HFFc6 (cell line): ENCODE measurements at regions not wholly inside any gene's neighbourhood (a gene's known extent, or its start where the extent isn't known, plus 50 kb on each side); places are given as distances from the start of the nearest gene placed in this dataset.
"Not testable (repeated sequence)": the region's sequence is repeated elsewhere in the genome, so short reads cannot be mapped to it uniquely, and the experiment has no call there.

Source experiments
- DNase-seq: peaks from one replicate; pipeline ENCODE4 v3.0.0-alpha.2; 2018
- H3K27ac Mint-ChIP-seq: 2 replicates; pipeline ENCODE4 v1.8.0; 2020; ENCODE audit warnings: mild to moderate bottlenecking, mixed read lengths
- H3K27me3 Mint-ChIP-seq: 2 replicates; pipeline ENCODE4 v1.8.0; 2021; ENCODE audit warnings: mild to moderate bottlenecking, moderate library complexity, mixed read lengths; ENCODE audit not compliant: insufficient read depth
- H3K36me3 Mint-ChIP-seq: 2 replicates; pipeline ENCODE4 v1.8.0; 2021; ENCODE audit warnings: low read depth, mixed read lengths
- H3K4me1 Mint-ChIP-seq: 2 replicates; pipeline ENCODE4 v1.8.0; 2020; ENCODE audit warnings: low read depth, mixed read lengths
- H3K4me3 Mint-ChIP-seq: 2 replicates; pipeline ENCODE4 v1.8.0; 2020; ENCODE audit warnings: mild to moderate bottlenecking, moderate library complexity, mixed read lengths
- H3K9me3 Mint-ChIP-seq: 2 replicates; pipeline ENCODE4 v1.8.0; 2020; ENCODE audit warnings: mild to moderate bottlenecking, mixed read lengths
- CTCF ChIP-seq: fragments of 200-600 bp; sonication (generic); IDR thresholded peaks from 2 replicates; pipeline ENCODE4 v1.5.0; 2021; ENCODE audit warnings: antibody characterized with exemption, mild to moderate bottlenecking

- no peak for TF ChIP-seq CTCF
- H3K9me3 Mint-ChIP-seq, result peaks cover 19% of the 10 kb centered on the region
- no peak overlapping the region for H3K27ac Mint-ChIP-seq
- H3K27me3 Mint-ChIP-seq, result no peaks in the 10 kb centered on the region; the same call in 1 of the 2 replicates
- no peak for DNase-seq
- no peaks in the 10 kb centered on the region for H3K4me1 Mint-ChIP-seq
- H3K36me3 Mint-ChIP-seq, result no peaks in the 10 kb centered on the region
- no peak overlapping the region for H3K4me3 Mint-ChIP-seq
Measured at GRCh38 chr5:163318707-163319106, 118.7 kb upstream of the CCNG1 start.

- H3K4me3 Mint-ChIP-seq, result no peak overlapping the region
Measured at GRCh38 chr5:163321511-163321910, 115.9 kb upstream of the CCNG1 start.

GRCh38 chr5:163330723-163331668, 106.4 kb upstream of the CCNG1 start:
- no peak for DNase-seq
- Mint-ChIP-seq H3K36me3 (no peaks in the 10 kb centered on the region), H3K27ac (no peak overlapping the region), H3K4me3 (no peak overlapping the region), H3K27me3 (no peaks in the 10 kb centered on the region; the same call in 1 of the 2 replicates), H3K9me3 (no peaks in the 10 kb centered on the region; the same call in 1 of the 2 replicates), H3K4me1 (no peaks in the 10 kb centered on the region)
- no peak for TF ChIP-seq CTCF

More at GRCh38 chr5:163321511-163321910, 115.9 kb upstream of the CCNG1 start:
- Mint-ChIP-seq H3K36me3 (no peaks in the 10 kb centered on the region), H3K4me1 (no peaks in the 10 kb centered on the region), H3K9me3 (peaks cover 16% of the 10 kb centered on the region), H3K27me3 (no peaks in the 10 kb centered on the region), H3K27ac (no peak overlapping the region)
- TF ChIP-seq CTCF, result no peak
- DNase-seq, result no peak

- H3K4me1 Mint-ChIP-seq, DNase-seq, H3K27me3 Mint-ChIP-seq, H3K36me3 Mint-ChIP-seq, H3K27ac Mint-ChIP-seq, H3K9me3 Mint-ChIP-seq, H3K4me3 Mint-ChIP-seq: not testable (repeated sequence)
Measured at GRCh38 chr5:163336074-163336473, 101.3 kb upstream of the CCNG1 start.

GRCh38 chr5:163339148-163339547, 98.2 kb upstream of the CCNG1 start:
- Mint-ChIP-seq H3K9me3 (no peaks in the 10 kb centered on the region; the same call in 1 of the 2 replicates), H3K4me3 (no peak overlapping the region), H3K4me1 (no peaks in the 10 kb centered on the region), H3K27ac (no peak overlapping the region), H3K36me3 (no peaks in the 10 kb centered on the region), H3K27me3 (no peaks in the 10 kb centered on the region)
- DNase-seq, result no peak
- TF ChIP-seq CTCF, result no peak

GRCh38 chr5:163340378-163340777, 97.0 kb upstream of the CCNG1 start:
- not testable (repeated sequence) for H3K4me1 Mint-ChIP-seq, H3K27me3 Mint-ChIP-seq, DNase-seq, H3K27ac Mint-ChIP-seq, H3K9me3 Mint-ChIP-seq, H3K4me3 Mint-ChIP-seq, H3K36me3 Mint-ChIP-seq
